Uterus (tissue), 2 donors: ENCODE measurements at regions not wholly inside any gene's neighbourhood (a gene's known extent, or its start where the extent isn't known, plus 50 kb on each side); places are given as distances from the start of the nearest gene placed in this dataset.

Experiments
- POLR2A ChIP-seq, 2 donors: fragments of 450-650 bp; IDR thresholded peaks; one replicate each; pipeline ENCODE4 v1.6.1; 2016; ENCODE audit warnings: antibody characterized with exemption in 2 of 2, mild to moderate bottlenecking in 1 of 2, moderate library complexity in 1 of 2
- TF ChIP-seq, protein P1 (sequence below), 4 experiments: fragments of 200-600 bp in 2 of 4; fragments of 450-650 bp in 2 of 4; sonication (generic) in 2 of 4; IDR thresholded peaks; one replicate each; pipeline ENCODE4 v1.5.1; 2016 to 2019; ENCODE audit warnings: antibody characterized with exemption in 4 of 4, mild to moderate bottlenecking in 2 of 4, moderate library complexity in 1 of 4

DNA sequence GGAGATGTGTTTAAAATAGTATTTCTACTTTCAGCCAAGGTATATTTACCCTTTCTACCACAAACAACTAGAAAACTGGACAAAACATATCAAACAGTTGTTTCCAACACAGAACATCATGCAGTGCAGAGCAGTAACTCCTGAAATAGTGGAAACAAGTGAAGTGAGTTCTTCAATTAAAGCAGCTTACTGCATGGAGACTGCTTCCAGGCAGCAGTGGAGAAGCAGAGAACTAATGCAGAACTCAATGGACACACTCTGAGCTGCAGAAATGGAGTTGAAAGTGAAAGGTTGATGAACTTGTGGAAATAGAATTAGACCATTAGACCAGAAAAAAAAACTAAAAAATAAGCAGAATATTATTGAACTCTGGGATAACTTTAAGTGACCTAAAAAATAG lies 478.9 kb downstream of the CNTN6 start:
- TF ChIP-seq, protein P1, sequence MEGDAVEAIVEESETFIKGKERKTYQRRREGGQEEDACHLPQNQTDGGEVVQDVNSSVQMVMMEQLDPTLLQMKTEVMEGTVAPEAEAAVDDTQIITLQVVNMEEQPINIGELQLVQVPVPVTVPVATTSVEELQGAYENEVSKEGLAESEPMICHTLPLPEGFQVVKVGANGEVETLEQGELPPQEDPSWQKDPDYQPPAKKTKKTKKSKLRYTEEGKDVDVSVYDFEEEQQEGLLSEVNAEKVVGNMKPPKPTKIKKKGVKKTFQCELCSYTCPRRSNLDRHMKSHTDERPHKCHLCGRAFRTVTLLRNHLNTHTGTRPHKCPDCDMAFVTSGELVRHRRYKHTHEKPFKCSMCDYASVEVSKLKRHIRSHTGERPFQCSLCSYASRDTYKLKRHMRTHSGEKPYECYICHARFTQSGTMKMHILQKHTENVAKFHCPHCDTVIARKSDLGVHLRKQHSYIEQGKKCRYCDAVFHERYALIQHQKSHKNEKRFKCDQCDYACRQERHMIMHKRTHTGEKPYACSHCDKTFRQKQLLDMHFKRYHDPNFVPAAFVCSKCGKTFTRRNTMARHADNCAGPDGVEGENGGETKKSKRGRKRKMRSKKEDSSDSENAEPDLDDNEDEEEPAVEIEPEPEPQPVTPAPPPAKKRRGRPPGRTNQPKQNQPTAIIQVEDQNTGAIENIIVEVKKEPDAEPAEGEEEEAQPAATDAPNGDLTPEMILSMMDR (IDR thresholded peaks at IDR 0.05), result no peak
- TF ChIP-seq POLR2A (IDR thresholded peaks at IDR 0.05), result no peak
